OCI-LY1 (cell line): ENCODE measurements at regions not wholly inside any gene's neighbourhood (a gene's known extent, or its start where the extent isn't known, plus 50 kb on each side); places are given as distances from the start of the nearest gene placed in this dataset.

Source experiments
- H2AFZ ChIP-seq: fragments of 200-600 bp; sonication (generic), shearing (Covaris generic); 2 replicates; pipeline ENCODE4 v1.6.0; 2014; ENCODE audit warnings: antibody characterized with exemption, mild to moderate bottlenecking, low read length
- H3F3A ChIP-seq: fragments of 200-600 bp; sonication (generic), shearing (Covaris generic); 2 replicates; pipeline ENCODE4 v1.6.0; 2014; ENCODE audit warnings: mild to moderate bottlenecking, antibody characterized with exemption, low read length, moderate library complexity; ENCODE audit not compliant: insufficient read depth
- H3K27ac ChIP-seq: fragments of 200-600 bp; sonication (generic); 2 replicates; pipeline ENCODE4 v1.5.1; 2014; ENCODE audit warnings: low read length, mixed run types, mild to moderate bottlenecking, low read depth; ENCODE audit not compliant: poor library complexity, severe bottlenecking
- H3K27me3 ChIP-seq: fragments of 200-600 bp; sonication (generic); 2 replicates; pipeline ENCODE4 v1.6.0; 2014; ENCODE audit warnings: antibody characterized with exemption, mild to moderate bottlenecking, low read length, moderate library complexity; ENCODE audit not compliant: insufficient read depth
- H3K36me3 ChIP-seq: fragments of 200-600 bp; sonication (generic); 2 replicates; pipeline ENCODE4 v1.6.1; 2014; ENCODE audit warnings: mild to moderate bottlenecking, antibody characterized with exemption, low read length, moderate library complexity, mixed read lengths; ENCODE audit not compliant: insufficient read depth
- H3K4me1 ChIP-seq: fragments of 200-600 bp; sonication (generic); 2 replicates; pipeline ENCODE4 v1.5.1; 2014; ENCODE audit warnings: mild to moderate bottlenecking, low read length, moderate library complexity; ENCODE audit not compliant: insufficient read depth, severe bottlenecking
- H3K4me2 ChIP-seq: fragments of 200-600 bp; sonication (generic), shearing (Covaris generic); 2 replicates; pipeline ENCODE4 v1.6.1; 2014; ENCODE audit warnings: low read length
- H3K4me3 ChIP-seq: fragments of 200-600 bp; sonication (generic); 2 replicates; pipeline ENCODE4 v1.5.1; 2014; ENCODE audit warnings: low read length, low read depth, mild to moderate bottlenecking, mixed read lengths; ENCODE audit not compliant: poor library complexity, severe bottlenecking
- H3K79me2 ChIP-seq: fragments of 200-600 bp; shearing (Covaris generic); 2 replicates; pipeline ENCODE4 v1.6.1; 2016; ENCODE audit warnings: mixed run types, low read length, mixed read lengths; ENCODE audit not compliant: insufficient read depth
- H3K9ac ChIP-seq: fragments of 200-600 bp; sonication (generic), shearing (Covaris generic); 2 replicates; pipeline ENCODE4 v1.6.1; 2014; ENCODE audit warnings: mild to moderate bottlenecking, low read length, mixed read lengths
- H3K9me2 ChIP-seq: fragments of 200-600 bp; sonication (generic), shearing (Covaris generic); 2 replicates; pipeline ENCODE4 v1.6.1; 2014; ENCODE audit warnings: low read depth, mild to moderate bottlenecking, low read length, mixed read lengths
- H3K9me3 ChIP-seq: fragments of 200-600 bp; shearing (Covaris generic); 2 replicates; pipeline ENCODE4 v1.6.1; 2014; ENCODE audit warnings: low read length, mixed read lengths
- H4K20me1 ChIP-seq: fragments of 200-600 bp; sonication (generic), shearing (Covaris generic); 2 replicates; pipeline ENCODE4 v1.6.0; 2016; ENCODE audit warnings: mild to moderate bottlenecking, low read length; ENCODE audit not compliant: insufficient read depth
- CTCF ChIP-seq: fragments of 200-600 bp; sonication (generic), shearing (Covaris generic); IDR thresholded peaks from 2 replicates; pipeline ENCODE4 v1.5.1; 2017; ENCODE audit warnings: mild to moderate bottlenecking, antibody characterized with exemption, low read length, moderate library complexity, mixed read lengths
- EZH2 ChIP-seq: fragments of 200-600 bp; sonication (generic), shearing (Covaris generic); IDR thresholded peaks from 2 replicates; pipeline ENCODE4 v1.8.0; 2017; ENCODE audit warnings: borderline replicate concordance, mixed run types, mild to moderate bottlenecking, antibody characterized with exemption, low read length, moderate library complexity, mixed read lengths

DNA sequence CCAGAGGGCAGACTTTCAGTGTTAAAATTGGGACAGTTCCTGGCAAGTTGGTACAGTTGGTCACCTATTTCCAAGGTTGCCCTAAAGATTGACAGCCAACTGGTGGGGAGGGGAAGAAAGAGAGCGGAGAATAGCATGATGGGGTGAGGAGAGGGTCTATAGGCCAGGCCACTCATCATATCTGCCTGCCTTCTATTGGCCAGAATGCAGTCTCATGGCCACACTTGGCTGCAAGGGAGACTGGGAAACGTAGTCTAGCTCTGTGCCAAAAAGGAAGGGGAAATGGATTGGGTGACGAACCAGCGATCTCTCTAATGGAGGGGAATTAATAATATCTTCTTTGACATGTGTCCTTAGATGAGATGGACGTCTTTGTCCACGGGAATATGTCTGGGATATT lies 197.4 kb upstream of the ATP6AP2 start:
- Histone ChIP-seq H3K4me3 (no peak overlapping the region), H3K27ac (no peak overlapping the region), H3K9me2 (no peaks in the 10 kb centered on the region), H2AFZ (no peak overlapping the region), H3K4me2 (no peak overlapping the region), H3K36me3 (no peaks in the 10 kb centered on the region), H3K79me2 (no peaks in the 10 kb centered on the region), H3K27me3 (no peaks in the 10 kb centered on the region), H4K20me1 (no peaks in the 10 kb centered on the region), H3K4me1 (no peaks in the 10 kb centered on the region), H3F3A (no peaks in the 10 kb centered on the region), H3K9ac (no peak overlapping the region), H3K9me3 (no peaks in the 10 kb centered on the region)
- TF ChIP-seq CTCF (no peak), EZH2 (no peak)

GRCh38 chrX:40380655-40381488 lies 199.9 kb upstream of the ATP6AP2 start:
- no peak for TF ChIP-seq EZH2
- TF ChIP-seq CTCF: no peak
- no peak overlapping the region for H3K4me3 ChIP-seq
- no peaks in the 10 kb centered on the region for H3K4me1 ChIP-seq
- no peaks in the 10 kb centered on the region for H3K27me3 ChIP-seq
- H3K36me3 ChIP-seq: no peaks in the 10 kb centered on the region
- no peaks in the 10 kb centered on the region for H3F3A ChIP-seq
- no peaks in the 10 kb centered on the region for H4K20me1 ChIP-seq
- H2AFZ ChIP-seq: no peak overlapping the region
- H3K9me3 ChIP-seq: no peaks in the 10 kb centered on the region
- H3K27ac ChIP-seq: no peak overlapping the region
- no peak overlapping the region for H3K4me2 ChIP-seq
- H3K79me2 ChIP-seq: no peaks in the 10 kb centered on the region
- H3K9ac ChIP-seq: no peak overlapping the region
- no peaks in the 10 kb centered on the region for H3K9me2 ChIP-seq

DNA sequence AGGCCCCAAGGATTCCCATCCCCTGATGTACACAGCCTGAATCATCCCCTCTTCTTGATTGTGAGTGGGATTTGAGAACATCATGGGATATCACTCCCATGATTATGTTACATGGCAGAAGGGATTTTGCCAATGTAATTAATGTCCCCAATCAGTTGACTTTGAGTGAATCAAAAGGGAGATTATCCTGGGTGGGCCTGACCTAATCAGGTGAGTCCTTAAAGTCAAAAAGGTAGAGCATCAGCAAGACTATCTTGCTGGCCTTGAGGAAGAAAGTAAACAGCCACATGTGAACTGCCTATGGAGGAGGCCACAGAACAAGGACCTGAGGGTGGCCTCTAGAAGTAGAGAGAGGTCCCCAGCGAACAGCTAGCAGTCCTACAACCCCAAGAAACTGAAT lies 203.1 kb upstream of the ATP6AP2 start:
- Histone ChIP-seq H3K9me3 (no peaks in the 10 kb centered on the region), H3F3A (no peaks in the 10 kb centered on the region), H2AFZ (no peak overlapping the region), H3K27me3 (no peaks in the 10 kb centered on the region), H3K36me3 (no peaks in the 10 kb centered on the region), H3K4me2 (no peak overlapping the region), H3K27ac (no peak overlapping the region), H4K20me1 (no peaks in the 10 kb centered on the region), H3K9ac (no peak overlapping the region), H3K9me2 (no peaks in the 10 kb centered on the region), H3K4me1 (no peaks in the 10 kb centered on the region), H3K4me3 (no peak overlapping the region), H3K79me2 (no peaks in the 10 kb centered on the region)
- TF ChIP-seq CTCF (no peak), EZH2 (no peak)
